GM23248 (cell line): ENCODE measurements at regions not wholly inside any gene's neighbourhood (a gene's known extent, or its start where the extent isn't known, plus 50 kb on each side); places are given as distances from the start of the nearest gene placed in this dataset.

ENCODE experiments used
- EZH2 ChIP-seq: fragments of 200-600 bp; sonication (generic); IDR thresholded peaks from 2 replicates; pipeline ENCODE4 v1.6.1; 2018; ENCODE audit warnings: antibody characterized with exemption, mild to moderate bottlenecking; ENCODE audit not compliant: insufficient read depth, poor library complexity, severe bottlenecking
- EZH2phosphoT487 ChIP-seq: fragments of 200-600 bp; sonication (generic); IDR thresholded peaks from 2 replicates; pipeline ENCODE4 v1.6.1; 2018; ENCODE audit warnings: antibody characterized with exemption, moderate library complexity, mild to moderate bottlenecking, low read depth; ENCODE audit not compliant: insufficient read depth

GRCh38 chr14:35220027-35220676, 72.0 kb upstream of the PSMA6 start:
- no peak for TF ChIP-seq EZH2
- TF ChIP-seq EZH2phosphoT487: no peak
